ENCODE measurements at regions not wholly inside any gene's neighbourhood (a gene's known extent, or its start where the extent isn't known, plus 50 kb on each side); places are given as distances from the start of the nearest gene placed in this dataset.
A peak's percentile ranks its signal among the peaks of the same experiment; 100 is the strongest.

GRCh38 chr3:73766599-73767381 is 142.0 kb upstream of the PDZRN3 start:
- no peak for DNase-seq
- intact Hi-C loops (cut with DNase I): no loop called here
- peak; percentile 57 to 80 for ATAC-seq

DNA sequence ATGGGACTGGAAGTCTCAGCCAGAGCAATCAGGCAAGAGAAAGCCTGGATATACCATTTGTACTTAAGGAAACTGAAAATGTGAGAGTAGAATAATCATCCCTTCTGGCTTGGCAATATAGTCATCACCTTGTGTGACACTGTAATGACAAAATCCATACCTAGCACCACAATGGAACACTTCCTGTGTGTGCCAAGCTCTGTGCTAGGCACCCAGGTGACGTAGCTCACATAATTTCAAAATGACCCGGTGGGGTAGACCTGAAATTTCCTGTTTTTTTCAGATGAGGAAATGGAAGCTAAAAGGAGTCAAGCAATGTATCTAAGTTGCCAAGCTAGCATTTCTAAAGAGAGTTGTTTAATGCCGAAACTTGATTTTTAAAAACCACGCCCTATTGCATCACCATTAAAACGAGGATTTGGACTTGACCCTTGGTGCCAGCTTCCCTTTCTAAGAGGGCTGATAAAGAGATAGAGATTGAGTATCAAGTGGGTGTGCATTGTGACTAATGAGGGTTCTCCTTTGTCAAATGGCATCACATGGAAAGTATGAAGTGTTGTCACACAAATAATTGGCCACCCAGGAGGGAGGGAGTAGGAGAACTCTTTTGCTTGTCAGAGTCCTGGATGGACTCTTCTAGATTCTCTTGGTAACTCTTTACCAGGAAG is 141.3 kb upstream of the PDZRN3 start:
- ATAC-seq (peak; percentile 40 to 55), DNase-seq (no peak)
- intact Hi-C loops (cut with DNase I): no loop called here

- ATAC-seq: no peak
- intact Hi-C loops (cut with DNase I): no loop called here
- no peak for DNase-seq
Measured at GRCh38 chr3:73762855-73763254, 138.1 kb upstream of the PDZRN3 start.

DNA sequence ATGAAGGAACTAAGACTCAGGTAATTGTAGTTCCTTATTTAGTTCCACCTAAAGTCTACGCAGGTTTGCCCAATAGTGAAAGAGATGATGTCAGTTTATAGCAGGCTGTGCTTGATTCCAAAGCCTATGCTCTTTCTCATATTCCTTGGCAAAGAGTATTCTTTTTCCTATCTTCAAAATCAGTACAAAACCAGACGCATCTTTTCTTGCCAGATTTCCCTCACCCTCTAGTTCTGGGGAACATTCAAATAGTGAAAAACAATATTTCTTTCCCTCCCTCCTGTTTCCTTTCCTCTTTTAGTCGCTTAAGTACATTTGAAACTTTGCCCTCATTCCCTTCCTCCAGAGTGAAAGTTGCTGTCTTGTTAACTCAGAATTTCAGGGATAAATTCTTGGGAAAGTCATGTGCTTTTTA is 134.6 kb upstream of the PDZRN3 start:
- intact Hi-C loops (cut with DNase I): no loop called here
- DNase-seq: no peak
- ATAC-seq: no peak

- no peak for ATAC-seq
- intact Hi-C loops (cut with DNase I): no loop called here
- no peak for DNase-seq
Measured at GRCh38 chr3:73757536-73757935, 132.8 kb upstream of the PDZRN3 start.

DNA sequence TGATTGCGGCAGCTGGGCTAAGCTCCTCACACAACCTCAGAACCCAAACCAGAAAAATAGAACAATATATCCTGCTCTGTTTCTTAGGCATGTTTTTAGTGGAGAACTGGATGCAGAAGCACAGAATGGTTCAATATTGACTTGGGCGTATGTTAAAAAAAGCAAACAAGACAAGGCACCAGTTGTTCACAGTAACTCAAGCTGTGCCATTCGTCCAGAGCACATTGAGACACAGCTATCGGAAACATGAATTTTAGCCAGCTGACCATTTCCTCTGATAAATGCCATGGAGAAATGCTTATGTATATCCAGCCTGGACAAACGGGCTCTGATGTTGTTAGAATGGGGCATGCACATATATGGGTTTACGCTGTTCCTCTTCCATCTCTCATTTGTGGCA is 129.2 kb upstream of the PDZRN3 start:
- DNase-seq: no peak
- no peak for ATAC-seq
- intact Hi-C loops (cut with DNase I): no loop called here

GRCh38 chr3:73752338-73752737 is 127.6 kb upstream of the PDZRN3 start:
- intact Hi-C loops (cut with DNase I): no loop called here
- ATAC-seq: no peak
- DNase-seq: no peak

DNA sequence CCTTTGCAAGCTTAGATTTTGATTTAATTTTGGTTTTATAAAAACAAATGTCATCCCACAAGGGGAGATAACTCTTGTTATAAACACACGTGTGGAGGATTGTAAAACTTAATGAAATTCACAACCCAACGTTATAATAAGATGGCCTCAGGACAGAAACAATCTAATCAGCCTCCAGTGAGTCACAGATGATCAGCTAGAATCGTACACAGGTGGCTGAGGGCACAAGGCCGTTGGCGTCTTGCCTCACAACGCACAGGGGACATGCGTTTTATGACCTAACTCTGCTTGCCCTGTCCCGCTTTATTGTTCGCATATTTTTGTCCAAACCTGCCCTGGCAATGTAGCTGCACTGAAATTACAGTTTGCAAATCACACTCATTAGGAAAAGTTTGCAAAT is 121.9 kb upstream of the PDZRN3 start:
- no peak for DNase-seq
- intact Hi-C loops (cut with DNase I): no loop called here
- no peak for ATAC-seq

DNA sequence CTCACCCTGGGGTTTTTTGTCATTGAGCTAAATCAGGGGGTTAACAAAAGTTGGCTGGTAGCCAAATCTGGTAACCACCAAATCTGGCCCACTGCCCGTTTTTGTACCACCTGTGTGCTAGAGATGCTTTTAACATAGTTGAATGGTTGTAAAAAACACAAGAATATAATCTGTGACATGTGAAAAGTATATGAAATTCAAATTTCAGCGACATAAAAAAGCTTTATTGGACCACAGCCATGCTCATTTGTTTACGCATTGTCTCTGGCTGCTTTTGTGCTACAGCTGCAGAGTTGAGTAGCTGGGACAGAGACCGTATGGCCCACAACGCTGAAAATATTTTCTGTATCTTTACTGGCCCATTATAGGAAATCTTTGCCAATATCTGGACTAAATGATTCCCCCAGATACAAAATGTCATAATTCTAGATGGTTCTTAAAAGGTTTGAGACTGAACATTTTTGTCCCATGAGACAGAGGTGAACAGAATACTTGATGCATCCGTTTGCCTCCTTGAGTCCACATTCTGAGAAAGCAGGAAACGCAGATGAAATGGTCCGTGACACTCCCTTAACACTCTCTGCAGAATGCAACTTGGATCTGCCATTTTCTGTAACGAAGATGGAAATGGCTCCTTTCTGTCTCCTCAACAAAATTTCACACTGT is 120.9 kb upstream of the PDZRN3 start:
- ATAC-seq (peak; percentile 30 to 35), DNase-seq (no peak)

DNA sequence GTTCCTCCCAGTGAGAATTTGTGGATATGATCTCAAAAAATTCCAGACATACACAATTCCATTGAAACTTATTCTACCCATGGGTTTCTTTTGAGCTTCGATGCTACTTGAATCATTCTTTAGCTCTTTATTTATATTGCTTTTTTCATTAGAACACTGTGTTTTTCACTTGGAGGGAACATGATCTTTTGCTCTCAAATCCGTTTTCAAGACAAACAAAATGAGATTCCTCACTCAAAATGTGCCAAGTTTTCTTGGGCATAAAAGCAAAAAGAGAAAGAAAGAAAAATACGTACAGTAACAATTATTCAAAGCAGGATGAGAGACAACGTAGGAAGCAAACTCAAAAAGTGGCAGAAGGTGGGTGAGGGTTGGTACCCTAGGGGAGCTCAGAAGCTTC is 118.8 kb upstream of the PDZRN3 start:
- DNase-seq: no peak
- no peak for ATAC-seq
- intact Hi-C loops (cut with DNase I): no loop called here

More for the DNA sequence above, 120.9 kb upstream of the PDZRN3 start:
- intact Hi-C loops (cut with DNase I): no loop called here

DNA sequence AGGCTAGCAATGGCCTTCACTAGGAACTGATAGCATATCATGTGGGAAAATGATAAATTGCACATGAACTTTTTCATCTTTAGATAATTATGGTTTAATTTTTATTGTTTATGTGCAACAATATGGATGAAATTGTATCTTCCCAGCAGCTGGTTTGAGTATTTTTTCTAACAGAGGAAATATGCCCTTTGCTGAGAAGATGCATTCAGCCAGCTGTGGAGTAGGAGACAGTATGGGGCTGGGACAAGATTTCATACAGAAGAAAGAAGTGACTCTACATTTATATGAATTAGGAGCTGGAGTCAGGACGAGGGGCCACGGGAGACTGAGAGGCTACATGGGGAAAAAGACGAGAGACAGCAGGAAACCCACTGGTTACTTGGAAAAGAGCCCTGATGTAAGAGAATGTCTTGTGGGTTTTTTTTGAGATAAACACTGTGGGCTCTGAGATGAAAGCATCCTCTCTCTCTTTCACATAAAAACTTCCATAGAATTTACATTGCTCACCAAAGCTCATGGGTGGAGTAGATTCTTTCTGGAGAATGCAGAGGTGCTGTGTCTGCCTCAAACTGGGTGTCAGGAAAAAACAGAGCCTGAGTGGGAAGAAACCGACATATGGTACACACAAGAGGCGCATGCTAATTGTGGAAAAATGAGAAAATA is 115.2 kb upstream of the PDZRN3 start:
- DNase-seq (no peak), ATAC-seq (no peak)
- intact Hi-C loops (cut with DNase I): no loop called here

- DNase-seq: no peak
- no peak for ATAC-seq
- intact Hi-C loops (cut with DNase I): no loop called here
Measured at GRCh38 chr3:73738711-73739110, 114.0 kb upstream of the PDZRN3 start.

DNA sequence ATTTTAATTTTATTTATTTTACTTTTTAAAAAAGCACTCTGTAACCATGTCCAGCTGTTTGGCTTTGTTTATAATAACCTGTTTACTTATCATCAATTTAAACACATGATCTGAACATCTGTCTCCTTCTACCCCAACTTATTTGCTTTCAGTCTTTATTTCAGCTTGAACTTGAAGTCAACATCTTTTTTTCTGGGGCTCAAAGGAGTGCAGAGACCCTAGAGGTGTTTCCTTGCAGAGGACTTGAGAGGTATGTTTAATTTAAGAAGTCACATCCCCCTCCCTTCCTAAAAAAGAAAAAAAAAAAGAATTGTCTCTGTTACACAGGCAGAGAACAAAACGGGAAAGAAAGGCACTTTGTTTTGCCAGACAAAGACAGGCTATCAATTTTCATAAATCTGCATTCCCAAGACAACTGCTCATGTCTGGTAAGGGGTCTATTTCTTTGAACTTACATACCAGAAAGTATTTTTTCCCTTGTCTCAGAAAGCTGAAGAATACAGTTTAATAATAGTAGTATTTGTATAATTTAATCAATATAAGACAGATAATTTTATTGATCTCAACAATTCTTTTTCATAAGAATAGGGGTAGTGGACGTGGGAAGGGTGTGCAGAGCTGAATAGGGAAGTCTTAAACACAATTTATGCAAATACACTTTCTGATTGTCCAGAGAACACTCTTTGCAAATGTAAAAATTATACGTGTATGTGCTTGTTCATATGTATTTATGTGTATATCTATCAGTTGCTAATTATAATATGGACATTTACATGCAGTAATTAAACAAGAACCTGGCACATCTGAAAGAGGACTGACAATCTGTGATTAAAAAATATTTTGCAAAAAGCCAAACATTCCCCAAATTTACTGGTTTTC is 109.7 kb upstream of the PDZRN3 start:
- intact Hi-C loops (cut with DNase I): no loop called here
- ATAC-seq (no peak), DNase-seq (no peak)

DNA sequence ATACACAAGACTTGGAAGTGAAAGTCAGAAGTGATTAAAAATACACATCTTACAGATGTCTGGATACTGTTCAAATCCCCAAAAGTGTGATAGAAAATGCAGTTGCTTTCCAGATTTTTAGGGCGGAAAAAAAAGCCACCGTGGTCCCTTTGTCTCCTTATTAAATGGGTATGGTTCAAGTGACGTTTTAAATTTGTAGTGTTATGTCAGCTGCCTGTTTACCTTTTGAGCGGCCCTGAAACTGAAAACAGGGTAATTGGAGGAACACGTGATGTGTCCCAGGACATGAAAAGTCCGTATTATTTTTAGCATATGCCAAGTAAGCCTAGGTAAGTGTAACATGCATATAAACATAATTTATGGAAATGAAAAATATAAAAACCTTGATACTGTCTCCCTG is 109.0 kb upstream of the PDZRN3 start:
- intact Hi-C loops (cut with DNase I): no loop called here
- DNase-seq (no peak), ATAC-seq (no peak)

DNA sequence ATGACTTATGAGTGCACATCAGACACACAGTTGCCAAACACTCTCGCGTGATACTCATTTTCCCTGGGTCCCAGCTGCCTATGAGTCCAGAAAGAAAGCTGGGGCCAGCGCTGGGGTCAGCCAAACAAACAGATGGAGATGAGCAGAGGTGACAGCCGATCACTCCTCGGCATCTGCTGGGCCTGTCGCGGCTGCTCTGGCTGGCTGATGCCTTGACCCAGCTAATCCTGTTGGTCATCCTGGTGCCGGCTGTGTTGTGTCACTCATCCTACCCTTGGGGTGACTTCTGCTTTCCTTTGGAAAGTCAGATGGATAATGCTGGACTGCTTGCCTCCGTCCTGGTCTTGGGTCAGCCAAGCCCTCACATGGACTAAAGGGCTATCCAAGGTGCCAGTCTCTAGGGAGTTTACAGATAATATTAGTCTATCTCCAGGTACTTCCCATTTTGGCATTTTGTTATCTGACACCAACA is 105.3 kb upstream of the PDZRN3 start:
- DNase-seq (no peak), ATAC-seq (peak in 1 of 2 donors; percentile 51)
- intact Hi-C loops (cut with DNase I): no loop called here

DNA sequence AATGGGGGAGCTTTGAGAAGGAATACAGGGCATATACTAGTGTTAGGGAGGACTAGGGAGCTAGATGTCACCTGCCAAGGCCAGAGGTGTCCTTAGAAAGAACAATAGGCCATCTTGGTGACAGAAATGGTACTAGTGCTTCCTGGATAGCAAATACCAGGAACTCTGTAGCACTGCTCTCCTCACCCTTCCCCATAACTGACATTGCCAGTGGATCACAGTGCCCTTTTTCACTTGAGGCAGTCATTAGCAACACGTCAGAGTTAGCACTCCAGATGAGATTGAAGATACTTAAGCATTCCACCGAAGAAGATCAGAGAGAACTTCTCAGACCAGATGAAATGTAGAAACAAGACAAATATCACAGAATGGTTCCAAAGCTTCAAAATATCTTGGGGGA is 103.1 kb upstream of the PDZRN3 start:
- intact Hi-C loops (cut with DNase I): no loop called here
- ATAC-seq: no peak
- DNase-seq: no peak

DNA sequence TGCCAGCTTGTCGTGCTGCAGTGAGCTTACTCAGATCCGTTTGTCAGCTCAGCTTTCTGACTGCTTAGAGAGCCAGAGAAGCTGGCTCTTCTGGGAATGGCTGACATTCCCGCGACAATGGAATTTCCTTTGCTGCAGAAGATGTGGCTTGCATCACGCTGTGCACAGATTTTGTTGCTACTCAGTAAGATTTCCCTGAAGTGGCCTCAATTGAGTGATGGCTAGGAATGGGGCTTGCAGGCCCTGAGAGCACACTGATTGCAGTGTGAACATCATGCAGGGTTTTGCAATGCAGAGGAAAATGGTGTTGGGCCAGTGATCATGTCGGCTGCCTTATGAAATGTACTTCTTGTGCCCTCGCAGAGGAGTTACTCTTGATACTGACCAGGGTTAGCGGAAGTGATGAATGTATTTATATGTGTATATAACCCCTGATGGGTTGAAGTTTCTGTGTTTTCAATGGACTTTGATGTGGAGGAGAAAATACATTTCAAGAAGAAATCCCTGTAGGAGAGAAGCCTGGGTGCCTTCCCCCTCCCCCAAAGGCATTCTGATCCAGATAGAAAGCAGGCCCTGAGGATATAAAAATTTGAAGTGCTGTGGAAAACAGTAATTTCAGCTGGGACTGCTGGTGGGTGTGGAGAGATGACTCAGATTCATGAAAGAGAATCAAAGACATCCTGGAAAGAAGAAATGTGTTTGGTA is 102.5 kb upstream of the PDZRN3 start:
- ATAC-seq (peak; percentile 25 to 90), DNase-seq (peak; percentile 21)
- intact Hi-C loops (cut with DNase I): no loop called here

DNA sequence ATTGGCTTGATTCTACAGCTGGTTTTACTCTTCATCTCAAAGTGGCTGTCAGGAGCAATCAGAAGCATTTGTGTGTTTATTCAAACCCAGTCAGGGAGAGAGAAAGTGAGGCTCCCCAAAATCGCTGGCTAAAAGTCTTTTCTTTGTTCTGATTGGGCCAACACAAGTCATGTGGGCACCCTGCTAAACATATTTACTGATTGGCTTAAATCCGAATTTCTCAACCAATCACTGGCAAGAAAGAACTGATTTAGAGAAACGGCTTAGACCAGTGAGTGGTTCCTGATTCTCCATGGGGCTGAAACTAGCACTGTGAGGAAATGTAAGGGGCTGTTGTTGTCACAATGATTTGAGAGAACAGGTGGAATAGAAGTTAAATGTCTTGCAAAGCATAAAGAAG is 98.9 kb upstream of the PDZRN3 start:
- ATAC-seq: no peak
- intact Hi-C loops (cut with DNase I): no loop called here

More for the DNA sequence above, 98.9 kb upstream of the PDZRN3 start:
- DNase-seq: no peak
